HCT116 (cell line): ENCODE measurements at regions not wholly inside any gene's neighbourhood (a gene's known extent, or its start where the extent isn't known, plus 50 kb on each side); places are given as distances from the start of the nearest gene placed in this dataset.

Source experiments
- EGR1 ChIP-seq: IDR thresholded peaks from 2 replicates; pipeline ENCODE4 v1.6.1; 2012; ENCODE audit warnings: low read depth
- ELF1 ChIP-seq: IDR thresholded peaks from 2 replicates; pipeline ENCODE4 v1.6.1; 2012; ENCODE audit warnings: low read depth, borderline replicate concordance
- EZH2 ChIP-seq: fragments of 200-600 bp; sonication (generic); IDR thresholded peaks from 2 replicates; pipeline ENCODE4 v1.6.1; 2017; ENCODE audit warnings: antibody characterized with exemption, mixed run types
- POLR2A ChIP-seq: IDR thresholded peaks from 2 replicates; pipeline ENCODE4 v1.7.0; 2011; ENCODE audit warnings: borderline replicate concordance; ENCODE audit not compliant: insufficient read depth, insufficient read length; ENCODE audit errors: extremely low read depth
- POLR2AphosphoS5 ChIP-seq: IDR thresholded peaks from 2 replicates; pipeline ENCODE4 v1.6.1; 2011; ENCODE audit warnings: mild to moderate bottlenecking, low read depth, low read length, moderate library complexity
- RAD21 ChIP-seq: IDR thresholded peaks from 2 replicates; pipeline ENCODE4 v1.6.1; 2012; ENCODE audit warnings: low read depth, mild to moderate bottlenecking
- TCF7L2 ChIP-seq: IDR thresholded peaks from 2 replicates; pipeline ENCODE4 v1.7.0; 2011; ENCODE audit warnings: borderline replicate concordance, inconsistent platforms; ENCODE audit not compliant: insufficient read depth, insufficient read length; ENCODE audit errors: extremely low read depth
- ZFX ChIP-seq: fragments of 450-650 bp; IDR thresholded peaks from 2 replicates; pipeline ENCODE4 v1.6.1; 2017
- ZNF274 ChIP-seq: fragments of 200-500 bp; sonication (Bioruptor generic); IDR thresholded peaks from 2 replicates; pipeline ENCODE4 v1.6.1; 2014; ENCODE audit warnings: mild to moderate bottlenecking, low read depth, low read length, inconsistent platforms
- TF ChIP-seq, protein P1 (sequence below), 3 experiments: fragments of 200-600 bp in 1 of 3; sonication (generic) in 1 of 3; IDR thresholded peaks in 2 of 3; conservative IDR thresholded peaks in 1 of 3; 2 replicates each; pipeline ENCODE4 v1.5.1; 2012 to 2017; ENCODE audit warnings: low read depth in 2 of 3, low read length in 2 of 3, antibody characterized with exemption in 1 of 3, borderline replicate concordance in 1 of 3, control low read depth in 1 of 3, mild to moderate bottlenecking in 1 of 3, mixed read lengths in 1 of 3, mixed run types in 1 of 3, moderate library complexity in 1 of 3; ENCODE audit not compliant: insufficient read depth in 1 of 3
- TF ChIP-seq, protein P2 (sequence below): IDR thresholded peaks from 2 replicates; pipeline ENCODE4 v1.6.1; 2012; ENCODE audit warnings: low read depth
- TF ChIP-seq, protein P3 (sequence below): IDR thresholded peaks from 2 replicates; pipeline ENCODE4 v1.6.1; 2012

DNA sequence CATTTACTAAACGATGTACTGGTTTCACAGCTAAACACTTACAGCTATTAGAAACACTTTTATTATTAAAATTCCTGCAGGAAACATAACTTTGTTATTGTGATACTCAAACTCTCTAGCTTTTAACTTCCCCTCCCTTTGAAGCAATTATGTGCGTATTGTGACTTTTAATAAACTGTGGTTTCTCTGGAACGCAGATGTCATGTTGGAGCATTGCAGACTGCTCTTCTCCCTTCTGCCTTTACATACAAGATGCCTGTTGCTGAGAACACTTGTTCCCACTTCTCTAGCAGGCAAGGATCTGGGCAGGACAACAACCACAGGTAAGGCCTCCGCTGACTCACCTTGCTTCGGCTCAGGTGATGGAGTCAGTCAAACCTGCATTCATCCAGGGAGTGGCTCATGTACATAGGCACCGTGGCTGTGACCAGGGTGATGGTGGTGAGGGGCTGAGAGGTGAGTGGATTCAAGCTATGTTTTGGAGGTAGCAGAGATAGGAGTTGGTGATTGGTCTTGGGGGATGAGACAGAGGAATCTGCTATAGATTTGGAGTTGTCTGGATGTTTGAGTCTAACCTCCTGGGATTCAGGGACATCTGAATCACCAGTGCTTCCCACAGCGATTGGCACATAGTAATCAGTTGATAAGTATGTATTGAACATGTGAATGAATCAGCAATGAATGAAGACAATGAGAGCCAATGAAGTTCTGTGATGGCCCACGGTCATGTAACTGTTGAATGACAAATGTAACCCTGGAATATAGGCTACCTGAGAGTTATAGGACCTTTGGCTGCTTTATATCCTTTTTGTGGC is 106.0 kb downstream of the ADAMTS15 start:
- TF ChIP-seq, protein P1, sequence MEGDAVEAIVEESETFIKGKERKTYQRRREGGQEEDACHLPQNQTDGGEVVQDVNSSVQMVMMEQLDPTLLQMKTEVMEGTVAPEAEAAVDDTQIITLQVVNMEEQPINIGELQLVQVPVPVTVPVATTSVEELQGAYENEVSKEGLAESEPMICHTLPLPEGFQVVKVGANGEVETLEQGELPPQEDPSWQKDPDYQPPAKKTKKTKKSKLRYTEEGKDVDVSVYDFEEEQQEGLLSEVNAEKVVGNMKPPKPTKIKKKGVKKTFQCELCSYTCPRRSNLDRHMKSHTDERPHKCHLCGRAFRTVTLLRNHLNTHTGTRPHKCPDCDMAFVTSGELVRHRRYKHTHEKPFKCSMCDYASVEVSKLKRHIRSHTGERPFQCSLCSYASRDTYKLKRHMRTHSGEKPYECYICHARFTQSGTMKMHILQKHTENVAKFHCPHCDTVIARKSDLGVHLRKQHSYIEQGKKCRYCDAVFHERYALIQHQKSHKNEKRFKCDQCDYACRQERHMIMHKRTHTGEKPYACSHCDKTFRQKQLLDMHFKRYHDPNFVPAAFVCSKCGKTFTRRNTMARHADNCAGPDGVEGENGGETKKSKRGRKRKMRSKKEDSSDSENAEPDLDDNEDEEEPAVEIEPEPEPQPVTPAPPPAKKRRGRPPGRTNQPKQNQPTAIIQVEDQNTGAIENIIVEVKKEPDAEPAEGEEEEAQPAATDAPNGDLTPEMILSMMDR (IDR thresholded peaks at IDR 0.05 in 2 of 3, conservative IDR thresholded peaks at IDR 0.05 in 1 of 3; ENCODE audit: borderline replicate concordance in 1 of 3, insufficient read depth in 1 of 3, low read depth in 2 of 3, low read length in 2 of 3), result no peak
- no peak for TF ChIP-seq EGR1
- TF ChIP-seq POLR2A, result no peak
- TF ChIP-seq, protein P2, sequence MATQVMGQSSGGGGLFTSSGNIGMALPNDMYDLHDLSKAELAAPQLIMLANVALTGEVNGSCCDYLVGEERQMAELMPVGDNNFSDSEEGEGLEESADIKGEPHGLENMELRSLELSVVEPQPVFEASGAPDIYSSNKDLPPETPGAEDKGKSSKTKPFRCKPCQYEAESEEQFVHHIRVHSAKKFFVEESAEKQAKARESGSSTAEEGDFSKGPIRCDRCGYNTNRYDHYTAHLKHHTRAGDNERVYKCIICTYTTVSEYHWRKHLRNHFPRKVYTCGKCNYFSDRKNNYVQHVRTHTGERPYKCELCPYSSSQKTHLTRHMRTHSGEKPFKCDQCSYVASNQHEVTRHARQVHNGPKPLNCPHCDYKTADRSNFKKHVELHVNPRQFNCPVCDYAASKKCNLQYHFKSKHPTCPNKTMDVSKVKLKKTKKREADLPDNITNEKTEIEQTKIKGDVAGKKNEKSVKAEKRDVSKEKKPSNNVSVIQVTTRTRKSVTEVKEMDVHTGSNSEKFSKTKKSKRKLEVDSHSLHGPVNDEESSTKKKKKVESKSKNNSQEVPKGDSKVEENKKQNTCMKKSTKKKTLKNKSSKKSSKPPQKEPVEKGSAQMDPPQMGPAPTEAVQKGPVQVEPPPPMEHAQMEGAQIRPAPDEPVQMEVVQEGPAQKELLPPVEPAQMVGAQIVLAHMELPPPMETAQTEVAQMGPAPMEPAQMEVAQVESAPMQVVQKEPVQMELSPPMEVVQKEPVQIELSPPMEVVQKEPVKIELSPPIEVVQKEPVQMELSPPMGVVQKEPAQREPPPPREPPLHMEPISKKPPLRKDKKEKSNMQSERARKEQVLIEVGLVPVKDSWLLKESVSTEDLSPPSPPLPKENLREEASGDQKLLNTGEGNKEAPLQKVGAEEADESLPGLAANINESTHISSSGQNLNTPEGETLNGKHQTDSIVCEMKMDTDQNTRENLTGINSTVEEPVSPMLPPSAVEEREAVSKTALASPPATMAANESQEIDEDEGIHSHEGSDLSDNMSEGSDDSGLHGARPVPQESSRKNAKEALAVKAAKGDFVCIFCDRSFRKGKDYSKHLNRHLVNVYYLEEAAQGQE, result no peak
- TF ChIP-seq, protein P3, sequence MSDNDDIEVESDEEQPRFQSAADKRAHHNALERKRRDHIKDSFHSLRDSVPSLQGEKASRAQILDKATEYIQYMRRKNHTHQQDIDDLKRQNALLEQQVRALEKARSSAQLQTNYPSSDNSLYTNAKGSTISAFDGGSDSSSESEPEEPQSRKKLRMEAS, result no peak
- TF ChIP-seq ELF1, result no peak
- TF ChIP-seq TCF7L2, result no peak
- no peak for TF ChIP-seq POLR2AphosphoS5
- TF ChIP-seq ZFX, result no peak
- TF ChIP-seq RAD21, result no peak
- no peak for TF ChIP-seq ZNF274
- no peak for TF ChIP-seq EZH2
